ENCODE measurements at regions not wholly inside any gene's neighbourhood (a gene's known extent, or its start where the extent isn't known, plus 50 kb on each side); places are given as distances from the start of the nearest gene placed in this dataset.

GRCh38 chr3:111282024-111282423, 210.4 kb downstream of the NECTIN3 start:
- TF ChIP-seq POLR2A (IDR thresholded peaks at IDR 0.05; ENCODE audit: control extremely low read depth in 1 of 2, low read depth in 2 of 2, low read length in 2 of 2) (no peak), CTCF (IDR thresholded peaks at IDR 0.05; ENCODE audit: control extremely low read depth in 1 of 3, insufficient read depth in 1 of 3, low read depth in 1 of 3, low read length in 3 of 3) (no peak), KDM1A (IDR thresholded peaks at IDR 0.05; ENCODE audit: borderline replicate concordance, low read length) (no peak), POLR2AphosphoS5 (IDR thresholded peaks at IDR 0.05; ENCODE audit: low read depth, low read length) (no peak), EZH2 (IDR thresholded peaks at IDR 0.05; ENCODE audit: low read depth, low read length, severe bottlenecking) (no peak), RAD21 (IDR thresholded peaks at IDR 0.05 in 1 of 2, conservative IDR thresholded peaks at IDR 0.05 in 1 of 2; ENCODE audit: low read depth in 2 of 2, low read length in 2 of 2) (no peak), CEBPB (IDR thresholded peaks at IDR 0.05; ENCODE audit: low read depth, low read length) (no peak), YY1 (IDR thresholded peaks at IDR 0.05; ENCODE audit: low read depth, low read length) (no peak), SP2 (IDR thresholded peaks at IDR 0.05; ENCODE audit: low read length) (no peak), CREB1 (IDR thresholded peaks at IDR 0.05) (no peak)

Data from H1 (cell line).